HEK293T (cell line): ENCODE measurements at regions not wholly inside any gene's neighbourhood (a gene's known extent, or its start where the extent isn't known, plus 50 kb on each side); places are given as distances from the start of the nearest gene placed in this dataset.

Source experiments
- BHLHE40 ChIP-seq: fragments of 450-650 bp; IDR thresholded peaks from 2 replicates; pipeline ENCODE4 v1.6.1; 2016; ENCODE audit warnings: mild to moderate bottlenecking, moderate library complexity, borderline replicate concordance
- CTBP1 ChIP-seq: fragments of 450-650 bp; IDR thresholded peaks from 2 replicates; pipeline ENCODE4 v1.6.1; 2016; ENCODE audit warnings: borderline replicate concordance
- ELF4 ChIP-seq: fragments of 450-650 bp; IDR thresholded peaks from 2 replicates; pipeline ENCODE4 v1.6.1; 2017; ENCODE audit warnings: antibody characterized with exemption
- FOXA1 ChIP-seq: fragments of 450-650 bp; IDR thresholded peaks from 2 replicates; pipeline ENCODE4 v1.6.1; 2016; ENCODE audit warnings: mild to moderate bottlenecking
- FOXM1 ChIP-seq: fragments of 450-650 bp; IDR thresholded peaks from 2 replicates; pipeline ENCODE4 v1.6.1; 2017; ENCODE audit warnings: mild to moderate bottlenecking, borderline replicate concordance
- LEF1 ChIP-seq: fragments of 450-650 bp; IDR thresholded peaks from 2 replicates; pipeline ENCODE4 v1.6.1; 2017; ENCODE audit warnings: mild to moderate bottlenecking, borderline replicate concordance
- PKNOX1 ChIP-seq: fragments of 450-650 bp; IDR thresholded peaks from 2 replicates; pipeline ENCODE4 v1.6.1; 2016
- SP1 ChIP-seq: fragments of 450-650 bp; IDR thresholded peaks from 2 replicates; pipeline ENCODE4 v1.6.1; 2017
- SUZ12 ChIP-seq: fragments of 450-650 bp; IDR thresholded peaks from 2 replicates; pipeline ENCODE4 v1.6.1; 2016; ENCODE audit warnings: mild to moderate bottlenecking
- ZNF384 ChIP-seq: fragments of 450-650 bp; IDR thresholded peaks from 2 replicates; pipeline ENCODE4 v1.6.1; 2016

GRCh38 chr6:141482796-141483597 is 649.7 kb upstream of the GJE1 start:
- no peak for TF ChIP-seq FOXM1
- TF ChIP-seq FOXA1 = no peak
- no peak for TF ChIP-seq BHLHE40
- TF ChIP-seq LEF1 = no peak
- no peak for TF ChIP-seq PKNOX1
- TF ChIP-seq SUZ12 = no peak
- no peak for TF ChIP-seq CTBP1
- no peak for TF ChIP-seq SP1
- TF ChIP-seq ZNF384 = no peak
- no peak for TF ChIP-seq ELF4
